ENCODE measurements at regions not wholly inside any gene's neighbourhood (a gene's known extent, or its start where the extent isn't known, plus 50 kb on each side); places are given as distances from the start of the nearest gene placed in this dataset.

GRCh38 chr5:8363138-8363537 is 494.2 kb downstream of the MTRR start:
- Mint-ChIP-seq H3K36me3 (ENCODE audit: insufficient read depth, unreplicated experiment) (no peaks in the 10 kb centered on the region), H3K27ac (ENCODE audit: unreplicated experiment) (no peak overlapping the region), H3K4me3 (ENCODE audit: low read depth, unreplicated experiment) (no peak overlapping the region), H3K27me3 (ENCODE audit: unreplicated experiment) (no peaks in the 10 kb centered on the region), H3K9me3 (ENCODE audit: low read depth, unreplicated experiment) (peaks cover under 1% of the 10 kb centered on the region), H3K4me1 (ENCODE audit: low read depth, unreplicated experiment) (no peaks in the 10 kb centered on the region)
- BruUV-seq (replicated peaks), result no TSS peak
- CTCF ChIA-PET, result no interaction called here
- intact Hi-C loops (cut with micrococcal nuclease; ENCODE audit: unreplicated experiment), result no loop called here
- DNase-seq, result no peak
- TF ChIP-seq CTCF (IDR thresholded peaks at IDR 0.05; ENCODE audit: unreplicated experiment), result no peak

GRCh38 chr5:8366266-8366665 is 497.3 kb downstream of the MTRR start:
- Mint-ChIP-seq H3K4me1 (ENCODE audit: low read depth, unreplicated experiment) (no peaks in the 10 kb centered on the region), H3K4me3 (ENCODE audit: low read depth, unreplicated experiment) (no peak overlapping the region), H3K27ac (ENCODE audit: unreplicated experiment) (no peak overlapping the region), H3K9me3 (ENCODE audit: low read depth, unreplicated experiment) (peaks cover 3% of the 10 kb centered on the region), H3K27me3 (ENCODE audit: unreplicated experiment) (no peaks in the 10 kb centered on the region), H3K36me3 (ENCODE audit: insufficient read depth, unreplicated experiment) (no peaks in the 10 kb centered on the region)
- TF ChIP-seq CTCF (IDR thresholded peaks at IDR 0.05; ENCODE audit: unreplicated experiment), result no peak
- intact Hi-C loops (cut with micrococcal nuclease; ENCODE audit: unreplicated experiment), result no loop called here
- BruUV-seq (replicated peaks), result no TSS peak
- CTCF ChIA-PET, result no interaction called here
- DNase-seq, result no peak

- no peaks in the 10 kb centered on the region for H3K36me3 Mint-ChIP-seq (ENCODE audit: insufficient read depth, unreplicated experiment)
- no peak for DNase-seq
- no peak overlapping the region for H3K27ac Mint-ChIP-seq (ENCODE audit: unreplicated experiment)
- intact Hi-C loops (cut with micrococcal nuclease; ENCODE audit: unreplicated experiment), result no loop called here
- CTCF ChIA-PET, result no interaction called here
- no peaks in the 10 kb centered on the region for H3K4me1 Mint-ChIP-seq (ENCODE audit: low read depth, unreplicated experiment)
- no peaks in the 10 kb centered on the region for H3K27me3 Mint-ChIP-seq (ENCODE audit: unreplicated experiment)
- no peak for TF ChIP-seq CTCF (IDR thresholded peaks at IDR 0.05; ENCODE audit: unreplicated experiment)
- peaks cover 7% of the 10 kb centered on the region for H3K9me3 Mint-ChIP-seq (ENCODE audit: low read depth, unreplicated experiment)
- BruUV-seq (replicated peaks), result no TSS peak
- H3K4me3 Mint-ChIP-seq (ENCODE audit: low read depth, unreplicated experiment), result no peak overlapping the region
Measured at GRCh38 chr5:8376478-8376877, 507.5 kb downstream of the MTRR start.

GRCh38 chr5:8381972-8382371 is 513.0 kb downstream of the MTRR start:
- H3K27ac Mint-ChIP-seq (ENCODE audit: unreplicated experiment), result no peak overlapping the region
- BruUV-seq (replicated peaks), result no TSS peak
- CTCF ChIA-PET, result no interaction called here

More at GRCh38 chr5:8381972-8382371, 513.0 kb downstream of the MTRR start:
- no peak for TF ChIP-seq CTCF (IDR thresholded peaks at IDR 0.05; ENCODE audit: unreplicated experiment)
- no peaks in the 10 kb centered on the region for H3K36me3 Mint-ChIP-seq (ENCODE audit: insufficient read depth, unreplicated experiment)
- DNase-seq, result no peak
- no peaks in the 10 kb centered on the region for H3K4me1 Mint-ChIP-seq (ENCODE audit: low read depth, unreplicated experiment)
- intact Hi-C loops (cut with micrococcal nuclease; ENCODE audit: unreplicated experiment), result no loop called here
- H3K9me3 Mint-ChIP-seq (ENCODE audit: low read depth, unreplicated experiment), result no peaks in the 10 kb centered on the region
- H3K27me3 Mint-ChIP-seq (ENCODE audit: unreplicated experiment), result no peaks in the 10 kb centered on the region
- no peak overlapping the region for H3K4me3 Mint-ChIP-seq (ENCODE audit: low read depth, unreplicated experiment)
